Left ventricle myocardium superior (tissue), 1 donor: ENCODE measurements at regions not wholly inside any gene's neighbourhood (a gene's known extent, or its start where the extent isn't known, plus 50 kb on each side); places are given as distances from the start of the nearest gene placed in this dataset.

Source experiments
- ATAC-seq: fragments of 200-7000 bp; cut with Tn5 transposase; one replicate; pipeline ENCODE4 v1.9.1; 2020; ENCODE audit warnings: mild to moderate bottlenecking, moderate library complexity
- DNase-seq: peaks from one replicate; pipeline ENCODE4 v3.0.0-alpha.2; 2020
- intact Hi-C: fragments of 100-400 bp; cut with micrococcal nuclease; formaldehyde crosslinking; loops from one replicate; pipeline ENCODE4 v1.11.0; 2022
- donor health status: DM: no; HTN: yes; CAD: no; lungs with severe emphysema.

- intact Hi-C loops, result no loop called here
- DNase-seq (no peak), ATAC-seq (no peak)
Observed at GRCh38 chr2:123091471-123091870, 933.6 kb upstream of the CNTNAP5 start.

- DNase-seq (no peak), ATAC-seq (no peak)
- intact Hi-C loops, result no loop called here
Observed at GRCh38 chr2:123093199-123093598, 931.9 kb upstream of the CNTNAP5 start.

DNA sequence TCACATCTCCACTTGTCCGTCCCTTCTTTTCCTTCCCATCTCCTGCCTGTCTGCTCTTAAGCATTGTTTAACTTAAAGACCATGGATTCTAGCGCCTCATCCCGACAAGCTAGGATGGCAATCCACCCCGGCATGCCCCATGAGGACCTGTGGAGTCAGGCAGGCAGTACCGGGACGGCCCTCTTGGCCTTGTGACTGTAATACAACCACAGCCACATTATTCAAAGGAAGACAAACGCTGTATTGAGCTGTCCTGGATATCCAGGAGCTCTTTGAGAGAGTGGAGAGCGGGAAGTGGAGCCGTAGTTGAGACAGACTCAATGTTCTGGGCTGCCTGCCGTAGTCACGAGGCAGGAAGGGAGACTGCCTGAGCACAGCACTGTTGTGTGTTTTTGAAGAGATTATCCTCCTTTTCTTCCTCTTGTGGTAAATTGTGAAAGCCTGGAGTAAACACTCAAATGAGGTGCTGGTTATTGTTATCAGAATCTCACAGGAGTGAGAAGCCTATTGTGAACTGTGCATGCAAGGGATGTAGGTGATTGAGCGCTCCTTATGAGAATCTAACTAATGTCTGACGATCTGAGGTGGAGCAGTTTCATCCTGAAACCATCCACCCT is 929.8 kb upstream of the CNTNAP5 start:
- intact Hi-C loops, result no loop called here
- DNase-seq (no peak), ATAC-seq (no peak)

GRCh38 chr2:123098619-123099018 is 926.5 kb upstream of the CNTNAP5 start:
- intact Hi-C loops, result no loop called here
- ATAC-seq (no peak), DNase-seq (no peak)

- intact Hi-C loops, result no loop called here
- ATAC-seq, result no peak
Observed at GRCh38 chr2:123101434-123101833, 923.7 kb upstream of the CNTNAP5 start.

GRCh38 chr2:123103902-123104301 is 921.2 kb upstream of the CNTNAP5 start:
- intact Hi-C loops, result no loop called here
- ATAC-seq (no peak), DNase-seq (no peak)

More at GRCh38 chr2:123101434-123101833, 923.7 kb upstream of the CNTNAP5 start:
- DNase-seq, result no peak

DNA sequence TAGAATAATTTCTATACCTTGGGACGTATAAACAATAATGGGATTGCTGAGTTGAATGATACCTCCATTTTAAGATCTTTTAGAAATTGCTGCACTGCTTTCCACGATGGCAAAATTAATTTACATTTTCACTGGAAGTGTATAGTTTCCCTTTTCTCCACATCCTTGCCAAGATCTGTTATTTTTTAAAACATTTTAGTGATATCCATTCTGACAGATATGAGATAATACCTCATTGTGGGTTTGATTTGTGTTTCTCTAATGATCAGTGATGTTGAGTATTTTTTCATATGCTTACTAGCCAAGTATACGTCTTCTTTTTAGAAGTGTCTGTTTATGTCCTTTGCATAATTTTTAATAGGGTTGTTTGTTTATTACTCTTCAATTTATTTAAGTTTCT is 908.5 kb upstream of the CNTNAP5 start:
- intact Hi-C loops, result no loop called here
- no peak for DNase-seq
- no peak for ATAC-seq

GRCh38 chr2:123127236-123127635 is 897.9 kb upstream of the CNTNAP5 start:
- ATAC-seq, result no peak
- DNase-seq, result no peak
- intact Hi-C loops, result no loop called here

DNA sequence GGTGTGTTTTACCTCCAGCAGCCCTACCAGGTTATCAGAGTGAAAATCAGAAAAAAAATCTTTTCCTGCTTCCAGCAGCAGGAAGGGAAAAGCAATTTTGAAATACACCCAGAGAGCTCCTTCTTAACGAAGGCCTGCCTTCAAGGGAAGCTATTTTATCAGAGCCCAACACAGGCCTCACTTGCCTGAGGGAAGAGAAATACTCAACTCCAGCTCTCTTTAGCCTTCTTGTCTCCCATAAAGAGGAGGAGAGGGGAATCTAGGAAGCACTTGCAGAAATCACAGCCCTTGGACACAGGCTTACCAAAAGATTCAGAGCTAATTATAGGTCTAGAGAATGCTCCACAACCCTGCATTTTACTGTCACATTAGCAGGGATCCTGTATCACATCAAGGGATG is 896.1 kb upstream of the CNTNAP5 start:
- ATAC-seq, result no peak
- no peak for DNase-seq
- intact Hi-C loops, result no loop called here

- DNase-seq (no peak), ATAC-seq (no peak)
- intact Hi-C loops, result no loop called here
Observed at GRCh38 chr2:123136419-123136818, 888.7 kb upstream of the CNTNAP5 start.

- ATAC-seq, result no peak
- DNase-seq, result no peak
- intact Hi-C loops, result no loop called here
Observed at GRCh38 chr2:123144082-123144481, 881.0 kb upstream of the CNTNAP5 start.

GRCh38 chr2:123153041-123153440 is 872.0 kb upstream of the CNTNAP5 start:
- DNase-seq (no peak), ATAC-seq (no peak)
- intact Hi-C loops, result no loop called here

DNA sequence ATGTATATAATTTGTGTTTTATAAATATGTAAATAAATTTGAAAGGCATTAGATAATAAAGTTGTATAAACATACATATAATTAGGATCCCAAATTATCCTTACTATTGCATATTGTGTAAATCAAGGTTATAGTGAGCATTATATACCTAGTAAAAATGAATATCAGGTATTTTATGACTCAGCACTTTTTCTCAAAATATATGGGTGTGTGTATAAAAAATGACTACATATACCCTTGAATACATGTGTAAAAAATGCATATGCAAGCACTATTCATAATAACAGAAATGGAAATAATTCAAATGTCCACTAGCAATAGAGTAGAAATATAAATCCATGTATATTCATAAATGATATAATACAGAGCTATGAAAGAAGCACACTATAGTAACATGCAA is 870.9 kb upstream of the CNTNAP5 start:
- DNase-seq (no peak), ATAC-seq (no peak)
- intact Hi-C loops, result no loop called here

DNA sequence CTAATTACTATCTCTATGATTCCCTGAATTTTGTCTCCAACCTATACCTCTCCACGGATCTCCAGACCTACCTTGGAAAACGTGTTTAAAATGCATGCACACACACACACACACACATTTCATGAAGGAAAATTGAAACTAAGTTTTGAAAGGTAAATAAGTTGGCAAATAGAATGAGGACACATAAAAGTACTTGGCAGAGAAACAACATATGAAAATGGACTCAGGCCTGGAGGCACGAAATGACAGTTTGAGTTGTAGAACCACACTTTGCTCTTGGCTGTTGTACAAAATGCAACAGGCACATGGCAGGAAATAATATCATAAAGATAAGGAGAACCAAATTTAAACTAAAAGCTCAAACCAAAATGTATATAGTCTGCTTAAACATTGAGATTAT is 868.1 kb upstream of the CNTNAP5 start:
- intact Hi-C loops, result no loop called here
- ATAC-seq, result no peak
- no peak for DNase-seq

DNA sequence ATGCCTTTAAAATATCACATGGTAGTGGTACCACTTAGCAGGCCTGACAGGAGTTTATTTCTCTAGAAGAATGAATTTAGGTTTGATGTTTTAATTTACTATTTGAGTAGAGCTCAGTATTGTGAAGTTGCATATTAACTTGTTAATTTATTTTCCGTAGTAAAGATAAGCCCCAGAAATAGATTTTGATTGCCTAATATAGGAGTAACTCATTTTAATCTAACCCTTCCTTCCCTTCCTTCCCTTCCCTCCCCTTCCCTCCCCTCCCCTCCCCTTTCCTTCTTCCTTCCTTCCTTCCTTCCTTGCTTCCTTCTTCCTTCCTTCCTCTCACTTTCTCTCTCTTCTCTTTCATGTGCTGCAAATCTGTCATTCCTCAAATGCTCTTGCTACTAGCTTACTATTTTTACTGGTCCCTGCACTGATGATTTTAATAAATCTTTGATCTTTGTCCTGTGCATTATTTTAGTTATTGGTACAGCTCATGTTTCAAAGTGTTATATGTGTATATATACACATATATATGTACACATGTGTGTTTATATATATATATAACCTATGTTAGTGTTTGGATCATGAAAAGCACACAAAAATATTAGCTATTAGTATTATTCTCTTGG is 862.6 kb upstream of the CNTNAP5 start:
- no peak for ATAC-seq
- intact Hi-C loops, result no loop called here
- no peak for DNase-seq

DNA sequence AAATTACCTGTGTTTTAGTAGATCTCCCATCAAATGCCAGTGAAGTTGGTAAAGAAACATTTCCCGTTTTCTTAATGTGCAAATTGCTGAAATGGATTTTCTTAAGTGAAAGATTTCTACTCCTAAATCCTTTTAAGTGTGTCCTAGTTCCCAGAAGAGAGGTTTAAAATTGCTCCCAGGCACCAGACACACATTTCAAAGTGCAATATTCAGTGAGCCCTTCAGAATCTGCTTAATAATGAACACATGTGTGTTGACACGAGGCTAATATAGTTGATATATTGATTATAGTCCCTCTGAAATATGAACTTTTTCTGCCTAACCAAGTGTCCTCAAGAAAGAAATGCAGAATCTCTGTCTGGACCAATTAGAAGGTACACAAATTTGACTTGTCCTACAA is 861.7 kb upstream of the CNTNAP5 start:
- DNase-seq, result no peak
- intact Hi-C loops, result no loop called here
- no peak for ATAC-seq

DNA sequence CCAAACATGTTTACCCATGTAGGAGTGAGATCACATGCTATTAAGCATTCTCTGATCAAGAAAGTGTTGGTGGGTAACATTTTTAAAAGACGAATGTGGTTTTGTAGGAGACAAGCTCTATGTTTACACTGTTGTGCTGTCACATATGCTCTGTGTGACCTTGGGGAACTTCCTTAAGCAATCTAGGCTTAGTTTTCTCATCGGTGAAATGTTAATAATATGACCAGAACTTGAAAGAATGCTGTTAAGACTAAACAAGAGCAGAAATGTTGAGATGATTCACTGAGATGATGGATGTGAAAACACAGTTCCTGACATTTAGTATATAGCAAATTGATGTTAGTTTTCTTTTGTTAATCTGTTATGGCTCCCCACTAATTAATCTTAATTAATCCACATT is 860.9 kb upstream of the CNTNAP5 start:
- intact Hi-C loops, result no loop called here
- DNase-seq (no peak), ATAC-seq (no peak)

DNA sequence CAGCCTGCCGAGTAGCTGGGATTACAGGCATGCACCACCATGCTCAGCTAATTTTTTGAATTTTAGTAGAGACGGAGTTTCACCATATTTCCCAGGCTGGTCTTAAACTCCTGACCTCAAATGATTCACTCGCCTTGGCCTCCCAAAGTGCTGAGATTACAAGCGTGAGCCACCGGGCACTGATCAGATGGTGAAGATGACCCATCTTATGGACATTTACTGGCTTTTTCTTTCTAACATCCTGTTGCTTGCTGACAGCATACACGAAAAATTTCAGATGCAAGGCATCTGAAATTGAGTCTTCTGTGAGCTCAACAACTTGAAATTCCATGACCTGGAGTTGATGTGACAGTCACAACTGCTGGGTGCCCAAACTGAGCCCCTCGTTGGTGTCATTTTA is 859.5 kb upstream of the CNTNAP5 start:
- ATAC-seq (no peak), DNase-seq (no peak)
- intact Hi-C loops, result no loop called here

GRCh38 chr2:123179526-123179925 is 845.6 kb upstream of the CNTNAP5 start:
- ATAC-seq (no peak), DNase-seq (no peak)
- intact Hi-C loops, result no loop called here

DNA sequence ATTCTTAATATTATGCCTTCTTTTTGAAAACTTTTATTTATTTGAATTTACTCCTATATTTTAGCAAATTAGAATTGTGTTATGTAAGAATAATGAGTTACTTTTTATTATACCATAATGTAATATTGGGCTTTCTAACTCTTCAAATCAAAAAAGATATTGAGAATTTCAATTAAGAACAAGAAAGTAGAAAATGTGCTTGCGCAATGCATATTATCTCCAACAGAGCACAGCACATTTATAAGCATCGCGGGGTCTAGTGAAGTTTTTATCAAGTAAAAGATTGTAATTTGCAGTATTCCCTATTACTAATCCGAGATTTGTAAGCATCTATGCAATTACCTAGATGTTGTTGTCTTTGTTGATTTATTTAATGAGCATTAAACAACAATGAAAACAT is 829.1 kb upstream of the CNTNAP5 start:
- DNase-seq (no peak), ATAC-seq (no peak)
- intact Hi-C loops, result no loop called here

GRCh38 chr2:123200035-123200434 is 825.1 kb upstream of the CNTNAP5 start:
- intact Hi-C loops, result no loop called here
- DNase-seq, result no peak
- ATAC-seq, result no peak

DNA sequence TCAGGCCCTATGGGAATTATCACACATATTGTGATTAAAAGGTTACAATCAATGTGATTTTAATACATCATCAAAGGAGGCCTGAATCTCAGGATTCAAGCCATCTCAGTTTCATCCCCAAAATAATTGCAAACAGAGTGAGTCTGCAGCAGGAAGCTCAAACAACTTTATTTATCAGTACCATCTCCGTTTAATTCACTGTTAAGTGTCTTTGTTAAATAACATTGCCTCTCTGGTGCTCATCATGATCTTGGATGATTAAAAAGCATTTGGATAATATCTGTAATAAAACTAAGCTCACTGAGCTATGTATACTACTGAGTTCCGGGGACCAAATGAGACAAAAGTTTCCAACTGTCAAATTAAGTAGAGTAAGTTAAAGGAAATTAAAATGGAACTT is 817.8 kb upstream of the CNTNAP5 start:
- no peak for ATAC-seq
- no peak for DNase-seq
- intact Hi-C loops, result no loop called here
